HUDEP-2 (cell line): ENCODE measurements at regions not wholly inside any gene's neighbourhood (a gene's known extent, or its start where the extent isn't known, plus 50 kb on each side); places are given as distances from the start of the nearest gene placed in this dataset.

Source experiments
- DNase-seq, 76 experiments: peaks; one replicate each; lab custom pipeline; 2025; ENCODE audit not compliant: unreplicated experiment in 76 of 76; lab: John Stamatoyannopoulos, UW

- DNase-seq: no peak
Measured at GRCh38 chr3:159583662-159584061, 405.0 kb upstream of the IL12A start.

GRCh38 chr3:159584421-159584820, 404.2 kb upstream of the IL12A start:
- DNase-seq: no peak

GRCh38 chr3:159586571-159587202, 401.9 kb upstream of the IL12A start:
- DNase-seq: no peak

GRCh38 chr3:159593927-159594605, 394.6 kb upstream of the IL12A start:
- DNase-seq: no peak

GRCh38 chr3:159600291-159600690, 388.3 kb upstream of the IL12A start:
- no peak for DNase-seq

GRCh38 chr3:159604151-159604581, 384.5 kb upstream of the IL12A start:
- peak in 74 of 76 experiments; percentile 3 to 95 (median 80) for DNase-seq

- no peak for DNase-seq
Measured at GRCh38 chr3:159605101-159605500, 383.5 kb upstream of the IL12A start.

GRCh38 chr3:159605776-159606175, 382.9 kb upstream of the IL12A start:
- DNase-seq: no peak

GRCh38 chr3:159607856-159608255, 380.8 kb upstream of the IL12A start:
- no peak for DNase-seq

- no peak for DNase-seq
Measured at GRCh38 chr3:159608311-159608710, 380.3 kb upstream of the IL12A start.

- DNase-seq: no peak
Measured at GRCh38 chr3:159609625-159610024, 379.0 kb upstream of the IL12A start.

- DNase-seq: no peak
Measured at GRCh38 chr3:159616234-159616825, 372.3 kb upstream of the IL12A start.

- DNase-seq: no peak
Measured at GRCh38 chr3:159619341-159619885, 369.2 kb upstream of the IL12A start.

GRCh38 chr3:159620281-159620680, 368.4 kb upstream of the IL12A start:
- no peak for DNase-seq

- DNase-seq: no peak
Measured at GRCh38 chr3:159620873-159621272, 367.8 kb upstream of the IL12A start.

GRCh38 chr3:159624616-159625015, 364.0 kb upstream of the IL12A start:
- no peak for DNase-seq

GRCh38 chr3:159625594-159625993, 363.0 kb upstream of the IL12A start:
- no peak for DNase-seq

GRCh38 chr3:159626598-159626997, 362.0 kb upstream of the IL12A start:
- DNase-seq: no peak

- DNase-seq: no peak
Measured at GRCh38 chr3:159627229-159627628, 361.4 kb upstream of the IL12A start.

GRCh38 chr3:159627634-159628033, 361.0 kb upstream of the IL12A start:
- no peak for DNase-seq

GRCh38 chr3:159629329-159630084, 359.1 kb upstream of the IL12A start:
- DNase-seq: no peak
